ENCODE measurements at regions not wholly inside any gene's neighbourhood (a gene's known extent, or its start where the extent isn't known, plus 50 kb on each side); places are given as distances from the start of the nearest gene placed in this dataset.

DNA sequence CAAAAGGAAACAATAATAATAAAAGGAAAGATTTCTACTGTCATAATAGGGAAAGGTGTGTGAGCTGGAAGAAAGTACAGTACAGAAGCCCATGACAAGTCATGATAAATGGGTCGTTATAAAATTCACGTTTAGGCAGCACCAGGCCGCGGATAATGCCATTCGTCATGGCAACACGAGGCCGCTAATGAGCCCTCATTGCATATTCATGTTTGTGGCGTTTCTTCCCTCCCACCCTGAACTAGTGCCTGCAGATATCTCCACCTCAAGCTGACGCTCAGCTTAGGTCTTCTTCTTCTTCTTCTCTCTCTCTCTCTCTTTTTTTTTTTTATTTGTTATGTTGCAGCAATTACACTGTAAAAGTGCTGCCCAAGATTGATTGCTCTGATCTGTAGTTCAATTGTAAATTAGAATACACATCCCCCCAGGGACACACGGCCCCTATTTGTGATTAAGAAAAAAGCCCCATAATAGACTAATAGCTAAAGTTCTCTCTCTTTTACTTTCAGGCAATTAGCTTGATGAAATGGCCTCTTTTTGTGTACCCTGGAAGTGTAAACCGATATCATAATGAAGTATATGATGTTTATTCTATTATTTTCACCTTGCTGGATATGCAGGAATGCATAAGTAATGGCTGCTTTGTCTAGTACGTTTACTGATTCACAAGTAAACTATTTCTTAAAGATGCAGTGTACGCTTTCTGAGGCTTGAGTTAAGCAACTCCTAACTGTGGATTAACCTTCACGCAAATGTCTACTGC is 61.9 kb upstream of the NR2F2 start:
- TF ChIP-seq POLR2AphosphoS5 (IDR thresholded peaks at IDR 0.05; ENCODE audit: low read depth, low read length) = no peak
- TF ChIP-seq POLR2A (IDR thresholded peaks at IDR 0.05; ENCODE audit: low read depth, low read length) = no peak

Measured in GM12891 (cell line).